ENCODE measurements at regions not wholly inside any gene's neighbourhood (a gene's known extent, or its start where the extent isn't known, plus 50 kb on each side); places are given as distances from the start of the nearest gene placed in this dataset.

GRCh38 chr11:80041136-80042000, 600.5 kb upstream of the TENM4 start:
- H3K4me2 ChIP-seq (ENCODE audit: low read length, poor library complexity, severe bottlenecking) = no peak overlapping the region
- H3K4me1 ChIP-seq (ENCODE audit: control insufficient read depth, insufficient read depth, low read depth, low read length) = no peaks in the 10 kb centered on the region
- H2AK5ac ChIP-seq (ENCODE audit: low read length, severe bottlenecking) = no peak overlapping the region
- no peak overlapping the region for H3K4ac ChIP-seq (ENCODE audit: low read depth in 1 of 2, low read length in 2 of 2)
- no peak overlapping the region for H2BK120ac ChIP-seq (ENCODE audit: low read depth, low read length)
- no peak overlapping the region for H3K27ac ChIP-seq (ENCODE audit: low read length, poor library complexity, severe bottlenecking)
- H2BK15ac ChIP-seq (ENCODE audit: low read depth, poor library complexity, severe bottlenecking) = no peak overlapping the region
- H3K27me3 ChIP-seq (ENCODE audit: control insufficient read depth in 1 of 2, insufficient read depth in 1 of 2, low read length in 2 of 2) = no peaks in the 10 kb centered on the region
- H4K8ac ChIP-seq (ENCODE audit: low read length) = no peak overlapping the region
- H3K14ac ChIP-seq (ENCODE audit: low read length in 2 of 2) = no peak overlapping the region
- H3K18ac ChIP-seq (ENCODE audit: low read depth in 1 of 2, low read length in 2 of 2) = no peak overlapping the region
- H4K91ac ChIP-seq (ENCODE audit: low read length) = no peak overlapping the region
- no peaks in the 10 kb centered on the region for H3K36me3 ChIP-seq (ENCODE audit: control insufficient read depth in 1 of 2, insufficient read depth in 2 of 2, low read depth in 1 of 2, low read length in 2 of 2)
- H3K23ac ChIP-seq (ENCODE audit: low read length in 2 of 2) = no peak overlapping the region
- no peak overlapping the region for H2BK5ac ChIP-seq (ENCODE audit: low read depth, low read length, poor library complexity, severe bottlenecking)
- H3K9me3 ChIP-seq (ENCODE audit: control insufficient read depth, low read length) = no peaks in the 10 kb centered on the region
- WGBS = 90% methylated on average over 4 of the region's 7 CpGs
- H3K9ac ChIP-seq (ENCODE audit: low read length) = no peak overlapping the region
- no peak overlapping the region for H2AFZ ChIP-seq (ENCODE audit: low read depth, low read length)
- no peak overlapping the region for H3K4me3 ChIP-seq (ENCODE audit: insufficient read depth in 1 of 2, low read depth in 1 of 2, low read length in 2 of 2)
- DNase-seq = no peak
- H2BK12ac ChIP-seq (ENCODE audit: low read length in 2 of 2) = no peak overlapping the region
- no peaks in the 10 kb centered on the region for H3K79me1 ChIP-seq (replicated peaks; ENCODE audit: low read length, poor library complexity, severe bottlenecking)

GRCh38 chr11:80034801-80035200, 594.0 kb upstream of the TENM4 start:
- Histone ChIP-seq H3K4me2 (ENCODE audit: low read length, poor library complexity, severe bottlenecking) (no peak overlapping the region), H2BK15ac (ENCODE audit: low read depth, poor library complexity, severe bottlenecking) (no peak overlapping the region), H3K9me3 (ENCODE audit: control insufficient read depth, low read length) (no peaks in the 10 kb centered on the region), H3K4me1 (ENCODE audit: control insufficient read depth, insufficient read depth, low read depth, low read length) (no peaks in the 10 kb centered on the region), H3K27me3 (ENCODE audit: control insufficient read depth in 1 of 2, insufficient read depth in 1 of 2, low read length in 2 of 2) (no peaks in the 10 kb centered on the region), H3K23ac (ENCODE audit: low read length in 2 of 2) (no peak overlapping the region), H2BK120ac (ENCODE audit: low read depth, low read length) (no peak overlapping the region), H3K79me1 (replicated peaks; ENCODE audit: low read length, poor library complexity, severe bottlenecking) (no peaks in the 10 kb centered on the region), H3K27ac (ENCODE audit: low read length, poor library complexity, severe bottlenecking) (no peak overlapping the region), H3K36me3 (ENCODE audit: control insufficient read depth in 1 of 2, insufficient read depth in 2 of 2, low read depth in 1 of 2, low read length in 2 of 2) (no peaks in the 10 kb centered on the region), H2BK12ac (ENCODE audit: low read length in 2 of 2) (no peak overlapping the region), H3K9ac (ENCODE audit: low read length) (no peak overlapping the region), H3K4me3 (ENCODE audit: insufficient read depth in 1 of 2, low read depth in 1 of 2, low read length in 2 of 2) (no peak overlapping the region), H3K4ac (ENCODE audit: low read depth in 1 of 2, low read length in 2 of 2) (no peak overlapping the region), H2BK5ac (ENCODE audit: low read depth, low read length, poor library complexity, severe bottlenecking) (no peak overlapping the region), H4K91ac (ENCODE audit: low read length) (no peak overlapping the region), H2AFZ (ENCODE audit: low read depth, low read length) (no peak overlapping the region), H2AK5ac (ENCODE audit: low read length, severe bottlenecking) (no peak overlapping the region), H3K18ac (ENCODE audit: low read depth in 1 of 2, low read length in 2 of 2) (no peak overlapping the region), H3K14ac (ENCODE audit: low read length in 2 of 2) (no peak overlapping the region), H4K8ac (ENCODE audit: low read length) (no peak overlapping the region)
- WGBS = 88% methylated on average over 1 of the region's 1 CpG
- DNase-seq = no peak

GRCh38 chr11:80031014-80031600, 590.3 kb upstream of the TENM4 start:
- no peak overlapping the region for H4K8ac ChIP-seq (ENCODE audit: low read length)
- H3K4me3 ChIP-seq (ENCODE audit: insufficient read depth in 1 of 2, low read depth in 1 of 2, low read length in 2 of 2) = no peak overlapping the region
- H3K18ac ChIP-seq (ENCODE audit: low read depth in 1 of 2, low read length in 2 of 2) = no peak overlapping the region
- H3K79me1 ChIP-seq (replicated peaks; ENCODE audit: low read length, poor library complexity, severe bottlenecking) = no peaks in the 10 kb centered on the region
- H2BK120ac ChIP-seq (ENCODE audit: low read depth, low read length) = no peak overlapping the region
- no peak overlapping the region for H2AFZ ChIP-seq (ENCODE audit: low read depth, low read length)
- peak overlapping the region; percentile 66 for H3K27ac ChIP-seq (ENCODE audit: low read length, poor library complexity, severe bottlenecking)
- H3K4ac ChIP-seq (ENCODE audit: low read depth in 1 of 2, low read length in 2 of 2) = no peak overlapping the region
- no peak overlapping the region for H2AK5ac ChIP-seq (ENCODE audit: low read length, severe bottlenecking)
- no peak overlapping the region for H2BK15ac ChIP-seq (ENCODE audit: low read depth, poor library complexity, severe bottlenecking)
- no peaks in the 10 kb centered on the region for H3K27me3 ChIP-seq (ENCODE audit: control insufficient read depth in 1 of 2, insufficient read depth in 1 of 2, low read length in 2 of 2)
- H3K9me3 ChIP-seq (ENCODE audit: control insufficient read depth, low read length) = peaks cover 1% of the 10 kb centered on the region
- no peak overlapping the region for H3K9ac ChIP-seq (ENCODE audit: low read length)
- 65% methylated on average over 2 of the region's 3 CpGs for WGBS
- peaks cover 2% of the 10 kb centered on the region for H3K4me1 ChIP-seq (ENCODE audit: control insufficient read depth, insufficient read depth, low read depth, low read length)
- no peak overlapping the region for H3K14ac ChIP-seq (ENCODE audit: low read length in 2 of 2)
- no peak overlapping the region for H3K4me2 ChIP-seq (ENCODE audit: low read length, poor library complexity, severe bottlenecking)
- H4K91ac ChIP-seq (ENCODE audit: low read length) = no peak overlapping the region
- H3K23ac ChIP-seq (ENCODE audit: low read length in 2 of 2) = no peak overlapping the region
- H2BK5ac ChIP-seq (ENCODE audit: low read depth, low read length, poor library complexity, severe bottlenecking) = no peak overlapping the region
- no peaks in the 10 kb centered on the region for H3K36me3 ChIP-seq (ENCODE audit: control insufficient read depth in 1 of 2, insufficient read depth in 2 of 2, low read depth in 1 of 2, low read length in 2 of 2)
- no peak overlapping the region for H2BK12ac ChIP-seq (ENCODE audit: low read length in 2 of 2)
- DNase-seq = no peak

DNA sequence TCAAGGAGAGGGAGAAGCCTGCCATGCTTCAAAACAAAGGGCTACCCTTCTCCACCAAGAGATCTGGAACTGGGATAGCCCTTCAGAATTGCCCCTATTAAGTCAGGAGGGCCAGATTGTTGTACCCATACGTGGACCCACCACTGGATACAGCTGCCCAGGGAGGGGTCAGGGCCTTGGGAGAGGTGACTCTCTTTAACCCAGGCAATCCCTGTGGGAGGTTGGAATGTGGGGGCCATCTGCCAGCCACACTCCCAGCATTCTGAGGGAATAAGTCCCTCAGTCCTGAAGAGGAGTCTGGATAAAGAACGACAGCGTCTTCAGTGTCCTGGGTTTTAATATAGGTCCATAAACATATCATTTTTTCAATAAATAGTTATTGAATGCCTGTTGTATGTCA, 588.2 kb upstream of the TENM4 start:
- H3K4ac ChIP-seq (ENCODE audit: low read depth in 1 of 2, low read length in 2 of 2) = no peak overlapping the region
- no peak overlapping the region for H3K4me3 ChIP-seq (ENCODE audit: insufficient read depth in 1 of 2, low read depth in 1 of 2, low read length in 2 of 2)
- H2BK120ac ChIP-seq (ENCODE audit: low read depth, low read length) = no peak overlapping the region
- no peak overlapping the region for H3K9ac ChIP-seq (ENCODE audit: low read length)
- H2BK12ac ChIP-seq (ENCODE audit: low read length in 2 of 2) = no peak overlapping the region
- H3K79me1 ChIP-seq (replicated peaks; ENCODE audit: low read length, poor library complexity, severe bottlenecking) = no peaks in the 10 kb centered on the region
- DNase-seq = no peak
- H3K27me3 ChIP-seq (ENCODE audit: control insufficient read depth in 1 of 2, insufficient read depth in 1 of 2, low read length in 2 of 2) = no peaks in the 10 kb centered on the region
- no peak overlapping the region for H3K4me2 ChIP-seq (ENCODE audit: low read length, poor library complexity, severe bottlenecking)
- no peak overlapping the region for H3K23ac ChIP-seq (ENCODE audit: low read length in 2 of 2)
- no peak overlapping the region for H2BK15ac ChIP-seq (ENCODE audit: low read depth, poor library complexity, severe bottlenecking)
- H4K8ac ChIP-seq (ENCODE audit: low read length) = no peak overlapping the region
- H4K91ac ChIP-seq (ENCODE audit: low read length) = no peak overlapping the region
- no peaks in the 10 kb centered on the region for H3K36me3 ChIP-seq (ENCODE audit: control insufficient read depth in 1 of 2, insufficient read depth in 2 of 2, low read depth in 1 of 2, low read length in 2 of 2)
- peaks cover 2% of the 10 kb centered on the region for H3K4me1 ChIP-seq (ENCODE audit: control insufficient read depth, insufficient read depth, low read depth, low read length)
- no peak overlapping the region for H3K18ac ChIP-seq (ENCODE audit: low read depth in 1 of 2, low read length in 2 of 2)
- no peak overlapping the region for H2BK5ac ChIP-seq (ENCODE audit: low read depth, low read length, poor library complexity, severe bottlenecking)
- peaks cover 8% of the 10 kb centered on the region for H3K9me3 ChIP-seq (ENCODE audit: control insufficient read depth, low read length)
- H2AK5ac ChIP-seq (ENCODE audit: low read length, severe bottlenecking) = peak overlapping the region; percentile 73
- H3K14ac ChIP-seq (ENCODE audit: low read length in 2 of 2) = no peak overlapping the region
- H2AFZ ChIP-seq (ENCODE audit: low read depth, low read length) = no peak overlapping the region
- no peak overlapping the region for H3K27ac ChIP-seq (ENCODE audit: low read length, poor library complexity, severe bottlenecking)
- WGBS = 72% methylated on average over 1 of the region's 3 CpGs
